ENCODE measurements at regions not wholly inside any gene's neighbourhood (a gene's known extent, or its start where the extent isn't known, plus 50 kb on each side); places are given as distances from the start of the nearest gene placed in this dataset.

- no peak overlapping the region for H3K4me3 ChIP-seq (ENCODE audit: low read depth, low read length)
- no peak for DNase-seq (ENCODE audit: low read depth)
- TF ChIP-seq CTCF (IDR thresholded peaks at IDR 0.05; ENCODE audit: low read depth, low read length) (no peak), MYC (IDR thresholded peaks at IDR 0.05; ENCODE audit: low read depth, low read length) (no peak), POLR2A (IDR thresholded peaks at IDR 0.05; ENCODE audit: extremely low read depth, insufficient read length) (no peak)
- TF ChIP-seq, protein P1, sequence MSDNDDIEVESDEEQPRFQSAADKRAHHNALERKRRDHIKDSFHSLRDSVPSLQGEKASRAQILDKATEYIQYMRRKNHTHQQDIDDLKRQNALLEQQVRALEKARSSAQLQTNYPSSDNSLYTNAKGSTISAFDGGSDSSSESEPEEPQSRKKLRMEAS (IDR thresholded peaks at IDR 0.05; ENCODE audit: low read depth, low read length), result no peak
Measured at GRCh38 chr13:37401721-37402120, 196.8 kb downstream of the POSTN start.

DNA sequence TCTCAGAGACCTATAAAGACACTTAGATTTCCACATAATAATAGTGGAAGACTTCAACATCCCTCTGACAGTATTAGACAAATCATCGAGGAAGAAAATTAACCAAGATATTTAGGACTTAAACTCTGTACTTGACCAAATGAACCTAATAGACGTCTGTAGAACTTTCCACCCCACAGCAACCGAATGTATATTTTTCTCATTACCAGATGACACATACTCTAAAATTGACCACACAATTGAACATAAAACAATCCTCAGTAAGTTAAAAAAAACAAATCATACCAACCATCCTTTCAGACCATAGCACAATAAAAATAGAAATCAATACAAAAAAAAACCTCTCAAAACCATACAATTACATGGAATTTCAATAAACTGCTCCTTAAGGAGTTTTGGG is 201.0 kb downstream of the POSTN start:
- DNase-seq (ENCODE audit: low read depth), result no peak
- no peak overlapping the region for H3K4me3 ChIP-seq (ENCODE audit: low read depth, low read length)
- TF ChIP-seq, protein P1 (IDR thresholded peaks at IDR 0.05; ENCODE audit: low read depth, low read length), result no peak
- TF ChIP-seq MYC (IDR thresholded peaks at IDR 0.05; ENCODE audit: low read depth, low read length) (no peak), CTCF (IDR thresholded peaks at IDR 0.05; ENCODE audit: low read depth, low read length) (no peak), POLR2A (IDR thresholded peaks at IDR 0.05; ENCODE audit: extremely low read depth, insufficient read length) (no peak)

DNA sequence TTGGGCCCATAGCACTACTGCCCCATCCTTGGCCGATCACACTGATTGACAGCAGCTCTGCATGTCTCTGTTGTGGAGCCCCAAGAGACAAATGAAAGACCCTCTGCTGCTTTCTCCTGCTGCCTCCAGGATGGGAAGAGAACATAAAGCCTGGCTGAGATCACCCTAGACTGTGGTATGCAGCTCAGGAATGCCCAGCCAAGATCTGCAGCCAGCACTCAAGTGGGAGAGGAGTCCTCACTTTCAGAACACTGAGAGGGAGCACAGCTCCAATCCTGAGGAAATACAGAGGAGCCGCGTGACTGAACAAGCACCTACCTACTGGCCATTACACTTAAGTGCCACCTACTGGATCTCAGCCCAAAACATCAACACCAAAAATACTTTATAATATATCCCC is 203.0 kb downstream of the POSTN start:
- TF ChIP-seq CTCF (IDR thresholded peaks at IDR 0.05; ENCODE audit: low read depth, low read length), result no peak
- no peak for TF ChIP-seq MYC (IDR thresholded peaks at IDR 0.05; ENCODE audit: low read depth, low read length)
- TF ChIP-seq, protein P1 (IDR thresholded peaks at IDR 0.05; ENCODE audit: low read depth, low read length), result no peak
- no peak for TF ChIP-seq POLR2A (IDR thresholded peaks at IDR 0.05; ENCODE audit: extremely low read depth, insufficient read length)

DNA sequence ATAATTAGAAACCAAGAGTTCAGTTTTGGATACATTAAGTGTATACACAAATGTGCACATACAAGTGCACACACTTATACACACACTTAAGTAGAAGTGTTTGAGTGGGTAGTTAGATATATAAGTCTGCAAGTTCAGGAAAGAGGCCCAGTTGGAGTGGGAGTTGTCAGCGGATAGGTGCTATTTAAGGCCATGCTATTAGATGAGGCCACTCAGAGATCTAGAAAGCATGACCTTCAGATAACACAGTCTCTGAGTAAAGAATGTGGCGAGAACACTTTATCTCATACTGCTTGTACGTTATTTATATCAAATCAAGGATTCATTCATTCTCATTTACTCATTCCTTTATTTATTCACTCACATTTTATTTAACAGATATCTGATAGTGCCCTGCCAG is 206.2 kb downstream of the POSTN start:
- TF ChIP-seq CTCF (IDR thresholded peaks at IDR 0.05; ENCODE audit: low read depth, low read length) (no peak), POLR2A (IDR thresholded peaks at IDR 0.05; ENCODE audit: extremely low read depth, insufficient read length) (no peak), MYC (IDR thresholded peaks at IDR 0.05; ENCODE audit: low read depth, low read length) (no peak)
- TF ChIP-seq, protein P1 (IDR thresholded peaks at IDR 0.05; ENCODE audit: low read depth, low read length), result no peak
- DNase-seq (ENCODE audit: low read depth), result no peak
- H3K4me3 ChIP-seq (ENCODE audit: low read depth, low read length), result no peak overlapping the region

More for the DNA sequence above, 203.0 kb downstream of the POSTN start:
- no peak overlapping the region for H3K4me3 ChIP-seq (ENCODE audit: low read depth, low read length)
- DNase-seq (ENCODE audit: low read depth), result no peak

DNA sequence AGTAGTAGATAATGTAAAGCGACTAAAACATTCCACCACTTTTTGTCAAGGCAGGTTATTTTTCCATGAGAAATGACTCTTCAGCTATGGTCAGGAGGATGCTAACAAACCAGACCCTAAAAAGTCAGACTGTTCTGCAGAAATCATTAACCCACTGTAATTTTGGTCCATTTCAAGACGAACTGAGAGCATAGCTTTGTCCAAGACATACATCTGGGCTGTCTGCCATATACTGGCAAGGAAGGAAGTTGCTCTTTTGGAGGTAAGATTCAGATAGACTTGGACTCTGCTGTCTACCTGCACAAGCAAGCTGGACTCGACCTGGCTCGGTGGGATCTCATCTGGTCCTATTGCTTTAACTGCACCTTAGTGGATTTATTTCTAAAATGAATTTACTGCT is 207.8 kb downstream of the POSTN start:
- no peak overlapping the region for H3K4me3 ChIP-seq (ENCODE audit: low read depth, low read length)
- no peak for DNase-seq (ENCODE audit: low read depth)
- TF ChIP-seq MYC (IDR thresholded peaks at IDR 0.05; ENCODE audit: low read depth, low read length) (no peak), CTCF (IDR thresholded peaks at IDR 0.05; ENCODE audit: low read depth, low read length) (no peak), POLR2A (IDR thresholded peaks at IDR 0.05; ENCODE audit: extremely low read depth, insufficient read length) (no peak)
- TF ChIP-seq, protein P1 (IDR thresholded peaks at IDR 0.05; ENCODE audit: low read depth, low read length), result no peak

Data from NB4 (cell line).